Sigmoid colon (tissue), 4 donors: ENCODE measurements at regions not wholly inside any gene's neighbourhood (a gene's known extent, or its start where the extent isn't known, plus 50 kb on each side); places are given as distances from the start of the nearest gene placed in this dataset.

Experiments used
- CTCF ChIP-seq, 4 experiments: fragments of 450-650 bp in 3 of 4; fragments of 200-600 bp in 1 of 4; IDR thresholded peaks; one replicate each; pipeline ENCODE4 v1.5.1; 2016 to 2019; ENCODE audit warnings: antibody characterized with exemption in 4 of 4, mild to moderate bottlenecking in 3 of 4, moderate library complexity in 2 of 4
- POLR2A ChIP-seq, 2 donors: fragments of 450-650 bp; IDR thresholded peaks; one replicate each; pipeline ENCODE4 v1.6.1; 2016; ENCODE audit warnings: antibody characterized with exemption in 2 of 2, mild to moderate bottlenecking in 2 of 2, moderate library complexity in 2 of 2
- POLR2AphosphoS5 ChIP-seq, 4 donors: sonication (generic); formaldehyde crosslinking; IDR thresholded peaks; one replicate each; pipeline ENCODE4 v1.6.1; 2017; ENCODE audit warnings: antibody characterized with exemption in 4 of 4

- TF ChIP-seq CTCF (IDR thresholded peaks at IDR 0.05), result no peak
- no peak for TF ChIP-seq POLR2A (IDR thresholded peaks at IDR 0.05)
- peak in 1 of 4 donors; percentile 43 for TF ChIP-seq POLR2AphosphoS5 (IDR thresholded peaks at IDR 0.05)
Measured at GRCh38 chr11:112655371-112655770, 305.8 kb upstream of the NCAM1 start.
